CD4-positive, alpha-beta memory T cell (primary cell): ENCODE measurements at regions not wholly inside any gene's neighbourhood (a gene's known extent, or its start where the extent isn't known, plus 50 kb on each side); places are given as distances from the start of the nearest gene placed in this dataset.
"Not testable (repeated sequence)": the region's sequence is repeated elsewhere in the genome, so short reads cannot be mapped to it uniquely, and the experiment has no call there.

Experiments
- CTCF ChIA-PET: fragments of 350-600 bp; sonication (Branson Sonifier 250); formaldehyde crosslinking; loops from one replicate; lab custom pipeline; 2021; ENCODE audit warnings: inconsistent platforms; ENCODE audit not compliant: partially characterized antibody; lab: Charles Lee
- POLR2A ChIA-PET: fragments of 350-600 bp; sonication (Branson Sonifier 250); formaldehyde crosslinking; loops from one replicate; lab custom pipeline; 2021; ENCODE audit not compliant: partially characterized antibody; lab: Charles Lee
- DNase-seq, 5 donors: peaks; one replicate each; pipeline versions ENCODE4 v3.0.0 to v3.0.0-alpha.2; 2020 to 2022; ENCODE audit warnings: mixed read lengths in 1 of 5
- H3K27ac ChIP-seq: one replicate; pipeline ENCODE4 v1.7.0; 2013; ENCODE audit warnings: low read depth, low read length
- H3K27me3 ChIP-seq: 2 replicates; pipeline ENCODE4 v1.7.0; 2013; ENCODE audit warnings: mild to moderate bottlenecking, low read length, moderate library complexity; ENCODE audit not compliant: insufficient read depth
- H3K36me3 ChIP-seq: 2 replicates; pipeline ENCODE4 v1.7.0; 2013; ENCODE audit warnings: mild to moderate bottlenecking, low read length, moderate library complexity; ENCODE audit not compliant: insufficient read depth
- H3K4me1 ChIP-seq: 2 replicates; pipeline ENCODE4 v1.7.0; 2013; ENCODE audit warnings: mild to moderate bottlenecking, low read length, moderate library complexity; ENCODE audit not compliant: insufficient read depth
- H3K4me3 ChIP-seq, 2 donors: one replicate each; pipeline ENCODE4 v1.7.0; 2013; ENCODE audit warnings: low read length in 2 of 2, mild to moderate bottlenecking in 1 of 2
- H3K9me3 ChIP-seq, 2 donors: one replicate each; pipeline ENCODE4 v1.7.0; 2013; ENCODE audit warnings: low read length in 2 of 2, control low read depth in 1 of 2; ENCODE audit not compliant: control insufficient read depth in 1 of 2
- H3K27ac Mint-ChIP-seq, 7 donors: one replicate each; pipeline ENCODE4 v1.8.0; 2020 to 2021; ENCODE audit warnings: mixed read lengths in 7 of 7, mild to moderate bottlenecking in 6 of 7, inconsistent platforms in 3 of 7, moderate library complexity in 3 of 7
- H3K27me3 Mint-ChIP-seq, 2 donors: one replicate each; pipeline ENCODE4 v1.8.0; 2020 to 2021; ENCODE audit warnings: mixed read lengths in 2 of 2
- H3K36me3 Mint-ChIP-seq, 2 donors: one replicate each; pipeline ENCODE4 v1.8.0; 2020 to 2021; ENCODE audit warnings: mixed read lengths in 2 of 2, inconsistent platforms in 1 of 2, mild to moderate bottlenecking in 1 of 2
- H3K4me1 Mint-ChIP-seq, 4 donors: one replicate each; pipeline ENCODE4 v1.8.0; 2020 to 2021; ENCODE audit warnings: mixed read lengths in 4 of 4, mild to moderate bottlenecking in 1 of 4
- H3K4me3 Mint-ChIP-seq, 8 donors: one replicate each; pipeline ENCODE4 v1.8.0; 2020 to 2021; ENCODE audit warnings: mixed read lengths in 8 of 8, mild to moderate bottlenecking in 7 of 8, moderate library complexity in 6 of 8, inconsistent platforms in 3 of 8
- H3K9me3 Mint-ChIP-seq, 8 donors: one replicate each; pipeline ENCODE4 v1.8.0; 2020 to 2021; ENCODE audit warnings: mixed read lengths in 8 of 8, mild to moderate bottlenecking in 5 of 8, inconsistent platforms in 3 of 8, moderate library complexity in 1 of 8
- intact Hi-C: fragments of 100-400 bp; cut with micrococcal nuclease; formaldehyde crosslinking; loops from one replicate; pipeline ENCODE4 v1.15.1; 2023

- H3K27ac ChIP-seq, H3K4me1 ChIP-seq, POLR2A ChIA-PET, intact Hi-C loops, H3K9me3 ChIP-seq, DNase-seq, H3K4me3 Mint-ChIP-seq, H3K27me3 Mint-ChIP-seq, CTCF ChIA-PET, H3K4me1 Mint-ChIP-seq, H3K36me3 ChIP-seq, H3K27ac Mint-ChIP-seq, H3K27me3 ChIP-seq, H3K4me3 ChIP-seq: not testable (repeated sequence)
- peaks cover 0 to 11% (median 4%) of the 10 kb centered on the region in 8 donors for H3K9me3 Mint-ChIP-seq
- H3K36me3 Mint-ChIP-seq = peaks cover 14 to 43% of the 10 kb centered on the region in 2 donors
These were observed 56.7 kb downstream of the PALS2 start for GRCh38 chr7:24629958-24630357.

DNA sequence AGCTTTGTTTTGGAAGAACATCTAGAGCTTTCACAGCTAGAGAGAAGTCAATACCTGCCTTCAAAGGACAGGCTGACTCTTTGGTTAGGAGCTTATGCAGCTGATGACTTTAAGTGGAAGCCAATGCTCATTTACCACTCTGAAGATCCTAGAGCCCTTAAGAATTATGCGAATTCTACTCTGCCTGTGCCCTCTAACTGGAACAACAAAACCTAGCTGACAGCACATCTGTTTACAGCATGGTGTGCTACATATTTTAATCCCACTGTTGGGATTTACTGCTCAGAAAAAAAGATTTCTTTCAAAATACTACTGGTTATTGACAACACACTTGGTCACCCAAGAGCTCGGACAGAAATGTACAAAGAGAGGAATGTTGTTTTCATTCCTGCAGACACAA lies 57.3 kb downstream of the PALS2 start:
- H3K27me3 Mint-ChIP-seq = no peaks in the 10 kb centered on the region
- H3K9me3 ChIP-seq = no peaks in the 10 kb centered on the region
- H3K4me3 Mint-ChIP-seq = no peak overlapping the region
- H3K4me3 ChIP-seq = no peak overlapping the region
- H3K36me3 Mint-ChIP-seq = peaks cover 14 to 43% of the 10 kb centered on the region in 2 donors
- H3K27ac Mint-ChIP-seq = no peak overlapping the region
- H3K9me3 Mint-ChIP-seq = peaks cover 0 to 11% (median 4%) of the 10 kb centered on the region in 8 donors
- POLR2A ChIA-PET = no interaction called here
- no peaks in the 10 kb centered on the region for H3K4me1 ChIP-seq
- peaks cover 0 to 8% (median 2%) of the 10 kb centered on the region in 4 donors for H3K4me1 Mint-ChIP-seq
- no peak overlapping the region for H3K27ac ChIP-seq
- CTCF ChIA-PET = no interaction called here
- intact Hi-C loops = no loop called here
- no peaks in the 10 kb centered on the region for H3K36me3 ChIP-seq
- H3K27me3 ChIP-seq = no peaks in the 10 kb centered on the region
- no peak for DNase-seq

- H3K4me3 Mint-ChIP-seq = no peak overlapping the region
- peaks cover 0 to 7% (median 2%) of the 10 kb centered on the region in 4 donors for H3K4me1 Mint-ChIP-seq
- no peak overlapping the region for H3K27ac ChIP-seq
- no peak overlapping the region for H3K4me3 ChIP-seq
- H3K27ac Mint-ChIP-seq = no peak overlapping the region
- H3K9me3 ChIP-seq = no peaks in the 10 kb centered on the region
- ChIA-PET POLR2A (no interaction called here), CTCF (interaction anchor here (0.6 to 1.0 kb wide), 2 partner anchors 10 to 47 kb away, joined by 3 read pairs; no protein-coding TSS in a partner anchor)
- no peaks in the 10 kb centered on the region for H3K36me3 ChIP-seq
- H3K9me3 Mint-ChIP-seq = no peaks in the 10 kb centered on the region
- H3K4me1 ChIP-seq = no peaks in the 10 kb centered on the region
- no peaks in the 10 kb centered on the region for H3K27me3 Mint-ChIP-seq
- H3K36me3 Mint-ChIP-seq = peaks cover 3 to 21% of the 10 kb centered on the region in 2 donors
- no peaks in the 10 kb centered on the region for H3K27me3 ChIP-seq
- no peak for DNase-seq
- intact Hi-C loops = no loop called here
These were observed 63.8 kb downstream of the PALS2 start for GRCh38 chr7:24637021-24637420.

DNA sequence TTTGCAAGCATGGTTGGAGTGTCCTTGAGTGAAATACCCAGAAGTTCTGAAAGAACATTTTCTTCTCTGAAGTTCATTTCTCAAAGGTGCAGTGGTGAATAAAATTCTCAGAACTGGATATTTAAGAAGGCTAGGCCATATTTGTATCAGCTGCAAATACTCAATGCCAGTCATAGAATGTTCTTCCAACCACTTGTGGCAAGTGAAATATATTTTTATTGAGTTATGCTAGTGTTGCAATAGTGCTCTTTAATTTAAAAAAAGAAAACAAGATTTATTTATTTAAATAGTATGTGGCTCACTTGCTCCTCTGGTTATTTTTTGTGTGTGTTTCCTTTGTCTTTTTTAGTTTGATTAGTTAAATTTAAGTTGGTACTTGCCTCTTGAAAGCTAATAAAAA lies 64.5 kb downstream of the PALS2 start:
- Histone ChIP-seq H3K27me3 (no peaks in the 10 kb centered on the region), H3K4me1 (no peaks in the 10 kb centered on the region), H3K27ac (no peak overlapping the region), H3K36me3 (no peaks in the 10 kb centered on the region), H3K9me3 (no peaks in the 10 kb centered on the region), H3K4me3 (no peak overlapping the region)
- DNase-seq = no peak
- no peaks in the 10 kb centered on the region for H3K9me3 Mint-ChIP-seq
- POLR2A ChIA-PET = no interaction called here
- peaks cover 5 to 25% of the 10 kb centered on the region in 2 donors for H3K36me3 Mint-ChIP-seq
- intact Hi-C loops = no loop called here
- no peak overlapping the region for H3K4me3 Mint-ChIP-seq
- H3K27ac Mint-ChIP-seq = no peak overlapping the region
- H3K4me1 Mint-ChIP-seq = peaks cover 0 to 5% (median under 1%) of the 10 kb centered on the region in 4 donors
- H3K27me3 Mint-ChIP-seq = no peaks in the 10 kb centered on the region
- CTCF ChIA-PET = interaction anchor here (0.6 to 1.0 kb wide), 2 partner anchors 10 to 48 kb away, joined by 3 read pairs; no protein-coding TSS in a partner anchor

DNA sequence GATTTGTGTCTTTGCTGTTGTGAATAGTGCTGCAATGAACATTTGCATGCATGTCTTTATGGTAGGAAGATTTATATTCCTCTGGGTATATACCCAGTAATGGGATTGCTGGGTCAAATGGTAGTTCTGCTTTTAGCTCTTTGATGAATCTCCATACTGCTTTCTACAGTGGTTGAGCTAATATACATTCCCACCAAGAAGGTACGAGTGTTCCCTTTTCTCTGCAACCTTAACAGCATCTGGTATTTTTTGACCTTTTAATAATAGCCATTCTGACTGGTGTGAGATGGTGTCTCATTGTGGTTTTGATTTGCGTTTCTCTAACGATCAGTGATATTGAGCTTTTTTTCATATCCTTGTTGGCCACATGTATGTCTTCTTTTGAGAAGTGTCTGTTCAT lies 71.3 kb downstream of the PALS2 start:
- H3K4me3 ChIP-seq, H3K4me1 ChIP-seq, intact Hi-C loops, H3K27ac Mint-ChIP-seq, H3K27me3 Mint-ChIP-seq, POLR2A ChIA-PET, H3K4me3 Mint-ChIP-seq, H3K9me3 Mint-ChIP-seq, H3K27me3 ChIP-seq, DNase-seq, H3K4me1 Mint-ChIP-seq, H3K36me3 ChIP-seq, H3K27ac ChIP-seq, CTCF ChIA-PET, H3K9me3 ChIP-seq: not testable (repeated sequence)
- peaks cover 17 to 34% of the 10 kb centered on the region in 2 donors for H3K36me3 Mint-ChIP-seq
